ENCODE measurements at regions not wholly inside any gene's neighbourhood (a gene's known extent, or its start where the extent isn't known, plus 50 kb on each side); places are given as distances from the start of the nearest gene placed in this dataset.

DNA sequence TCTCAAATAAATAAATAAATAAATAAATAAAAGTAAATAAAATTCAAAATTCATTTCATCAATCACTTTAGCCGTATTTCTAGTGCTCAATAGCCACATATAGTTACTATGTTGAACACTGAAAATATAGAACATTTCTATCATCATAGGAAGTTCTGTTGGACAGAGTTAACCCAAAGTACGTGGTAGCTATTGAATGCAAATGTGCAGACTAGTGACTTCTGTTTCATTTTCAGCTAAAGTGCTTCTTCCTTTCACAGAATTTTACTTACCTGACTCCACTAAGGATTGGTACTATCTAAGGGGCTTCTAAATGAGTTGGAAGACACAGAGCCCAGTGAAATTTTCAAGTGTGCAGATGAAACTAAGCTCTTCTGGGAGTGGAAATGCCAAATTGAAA, 1208.3 kb downstream of the MAT2B start:
- WGBS, 2 experiments = 96 to 100% methylated on average over 1 to 2 of the region's 2 CpGs
- no peaks in the 10 kb centered on the region for H3K36me3 ChIP-seq (ENCODE audit: control insufficient read depth, insufficient read depth, low read length)
- no peak overlapping the region for H3K27ac ChIP-seq (ENCODE audit: insufficient read depth, low read depth, low read length, poor library complexity, severe bottlenecking)
- H3K4me3 ChIP-seq (ENCODE audit: insufficient read depth, low read depth, low read length) = no peak overlapping the region
- H3K4me1 ChIP-seq (ENCODE audit: control insufficient read depth, insufficient read depth, low read length) = no peaks in the 10 kb centered on the region
- no peaks in the 10 kb centered on the region for H3K27me3 ChIP-seq (ENCODE audit: control insufficient read depth, insufficient read depth, low read length, poor library complexity, severe bottlenecking)
- H3K9me3 ChIP-seq (ENCODE audit: control insufficient read depth, low read length) = no peaks in the 10 kb centered on the region

DNA sequence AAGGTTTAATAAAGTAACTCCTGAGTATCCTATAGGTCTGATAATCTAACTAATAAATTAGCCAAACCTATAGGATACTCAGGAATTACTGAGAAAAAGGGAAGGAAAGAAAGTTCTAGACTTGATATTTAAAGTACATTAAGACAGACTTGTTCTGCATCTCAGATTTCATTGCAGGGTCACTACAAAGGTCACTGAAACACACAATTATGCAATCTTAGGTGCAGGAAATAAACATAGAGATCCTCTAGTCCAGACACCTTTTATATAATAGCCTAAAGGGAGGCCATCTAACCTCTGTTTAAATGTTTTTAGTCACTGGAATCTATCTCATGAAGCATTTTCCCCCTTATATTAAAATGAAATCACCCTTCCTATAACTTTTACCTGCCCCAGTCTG, 1215.7 kb downstream of the MAT2B start:
- H3K36me3 ChIP-seq (ENCODE audit: control insufficient read depth, insufficient read depth, low read length) = no peaks in the 10 kb centered on the region
- H3K4me1 ChIP-seq (ENCODE audit: control insufficient read depth, insufficient read depth, low read length) = no peaks in the 10 kb centered on the region
- no peak overlapping the region for H3K27ac ChIP-seq (ENCODE audit: insufficient read depth, low read depth, low read length, poor library complexity, severe bottlenecking)
- H3K27me3 ChIP-seq (ENCODE audit: control insufficient read depth, insufficient read depth, low read length, poor library complexity, severe bottlenecking) = no peaks in the 10 kb centered on the region
- no peaks in the 10 kb centered on the region for H3K9me3 ChIP-seq (ENCODE audit: control insufficient read depth, low read length)
- H3K4me3 ChIP-seq (ENCODE audit: insufficient read depth, low read depth, low read length) = no peak overlapping the region

DNA sequence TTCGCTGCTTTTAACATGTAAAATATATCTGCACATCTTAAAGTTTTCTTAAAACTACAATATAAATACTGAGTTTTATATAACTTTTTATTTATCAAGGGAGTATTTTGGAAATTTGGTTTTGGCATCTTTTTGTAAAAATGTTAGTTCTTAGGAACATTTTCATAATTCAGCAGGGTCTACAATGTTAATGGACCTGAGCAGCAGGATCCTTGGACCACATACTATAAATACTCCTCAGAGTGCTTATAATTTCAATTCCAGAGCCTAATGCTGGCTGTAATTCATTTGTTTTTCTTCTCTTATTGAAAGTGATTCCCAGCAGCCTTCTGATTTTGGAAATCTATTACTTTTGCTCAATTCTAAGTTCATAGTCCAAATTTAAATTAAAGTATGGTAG, 1216.2 kb downstream of the MAT2B start:
- no CpG with 5 or more reads among the region's 1 CpG for WGBS, 2 experiments
- Histone ChIP-seq H3K4me3 (ENCODE audit: insufficient read depth, low read depth, low read length) (no peak overlapping the region), H3K27ac (ENCODE audit: insufficient read depth, low read depth, low read length, poor library complexity, severe bottlenecking) (no peak overlapping the region), H3K4me1 (ENCODE audit: control insufficient read depth, insufficient read depth, low read length) (no peaks in the 10 kb centered on the region), H3K27me3 (ENCODE audit: control insufficient read depth, insufficient read depth, low read length, poor library complexity, severe bottlenecking) (no peaks in the 10 kb centered on the region), H3K36me3 (ENCODE audit: control insufficient read depth, insufficient read depth, low read length) (no peaks in the 10 kb centered on the region), H3K9me3 (ENCODE audit: control insufficient read depth, low read length) (no peaks in the 10 kb centered on the region)

DNA sequence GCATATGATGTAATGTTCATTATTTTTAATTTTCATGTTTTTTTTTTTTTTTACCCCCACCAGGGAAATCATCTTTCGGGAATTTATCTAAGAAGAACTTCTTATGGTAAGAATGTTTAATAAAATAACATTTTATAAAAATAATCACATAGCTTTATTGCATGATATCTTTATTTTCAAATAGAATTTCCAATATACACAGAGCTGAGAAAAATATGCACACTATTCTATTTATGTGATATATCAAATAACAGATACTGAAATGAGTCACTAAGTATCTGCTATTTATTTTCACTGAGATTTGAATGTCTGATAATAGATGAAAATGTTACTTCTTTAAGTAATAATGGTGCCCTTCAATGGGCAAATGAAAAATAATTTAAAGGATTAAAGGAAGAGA, 1217.3 kb downstream of the MAT2B start:
- Histone ChIP-seq H3K27ac (ENCODE audit: insufficient read depth, low read depth, low read length, poor library complexity, severe bottlenecking) (no peak overlapping the region), H3K27me3 (ENCODE audit: control insufficient read depth, insufficient read depth, low read length, poor library complexity, severe bottlenecking) (no peaks in the 10 kb centered on the region)
- WGBS, 2 experiments = no CpG with 5 or more reads among the region's 1 CpG

DNA sequence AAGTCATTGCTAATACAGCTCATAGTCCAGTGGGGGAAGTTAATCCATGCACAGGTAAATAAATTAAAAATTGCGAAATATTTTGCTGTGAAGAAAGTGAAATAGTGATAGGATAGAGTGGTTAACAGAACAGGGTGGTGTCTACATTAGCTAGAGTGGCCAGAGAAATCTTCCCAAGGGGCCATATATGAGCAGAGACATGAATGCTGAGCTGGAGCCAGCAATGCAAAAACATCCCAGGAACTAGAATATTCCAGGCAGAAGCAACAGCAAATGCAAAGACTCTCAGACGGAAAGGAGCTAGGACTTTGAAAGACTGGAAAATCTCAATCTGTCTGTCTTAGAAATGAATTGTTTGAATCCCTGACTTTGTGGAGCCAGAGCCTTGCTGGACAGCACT, 1221.6 kb downstream of the MAT2B start:
- WGBS, 2 experiments = 96 to 98% methylated on average over 2 of the region's 2 CpGs
- no peaks in the 10 kb centered on the region for H3K36me3 ChIP-seq (ENCODE audit: control insufficient read depth, insufficient read depth, low read length)
- no peak overlapping the region for H3K4me3 ChIP-seq (ENCODE audit: insufficient read depth, low read depth, low read length)
- H3K27me3 ChIP-seq (ENCODE audit: control insufficient read depth, insufficient read depth, low read length, poor library complexity, severe bottlenecking) = no peaks in the 10 kb centered on the region
- no peaks in the 10 kb centered on the region for H3K4me1 ChIP-seq (ENCODE audit: control insufficient read depth, insufficient read depth, low read length)
- no peak overlapping the region for H3K27ac ChIP-seq (ENCODE audit: insufficient read depth, low read depth, low read length, poor library complexity, severe bottlenecking)
- no peaks in the 10 kb centered on the region for H3K9me3 ChIP-seq (ENCODE audit: control insufficient read depth, low read length)

More for the DNA sequence above, 1217.3 kb downstream of the MAT2B start:
- H3K36me3 ChIP-seq (ENCODE audit: control insufficient read depth, insufficient read depth, low read length) = no peaks in the 10 kb centered on the region
- H3K4me3 ChIP-seq (ENCODE audit: insufficient read depth, low read depth, low read length) = no peak overlapping the region
- no peaks in the 10 kb centered on the region for H3K9me3 ChIP-seq (ENCODE audit: control insufficient read depth, low read length)
- H3K4me1 ChIP-seq (ENCODE audit: control insufficient read depth, insufficient read depth, low read length) = no peaks in the 10 kb centered on the region

DNA sequence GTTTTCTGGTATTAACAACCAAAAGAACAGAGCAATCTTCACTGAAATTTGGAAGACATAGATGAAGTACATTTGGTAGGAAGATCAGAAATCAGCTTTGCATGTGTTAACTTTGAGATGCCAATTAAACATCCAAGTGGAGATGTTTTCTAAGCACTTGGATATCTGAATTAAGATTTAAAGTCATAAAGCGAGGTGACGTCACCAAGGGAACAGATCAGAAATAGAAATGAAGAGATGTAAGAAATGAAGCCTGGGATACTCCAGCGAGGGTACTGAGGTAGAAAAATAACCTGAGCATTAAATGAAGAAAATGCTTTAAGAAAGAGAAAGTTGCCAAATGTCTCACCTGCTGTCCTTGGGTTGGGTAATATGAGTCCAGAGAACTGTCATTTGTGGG, 1223.3 kb downstream of the MAT2B start:
- no peaks in the 10 kb centered on the region for H3K36me3 ChIP-seq (ENCODE audit: control insufficient read depth, insufficient read depth, low read length)
- H3K27ac ChIP-seq (ENCODE audit: insufficient read depth, low read depth, low read length, poor library complexity, severe bottlenecking) = no peak overlapping the region
- no peaks in the 10 kb centered on the region for H3K4me1 ChIP-seq (ENCODE audit: control insufficient read depth, insufficient read depth, low read length)
- no peaks in the 10 kb centered on the region for H3K9me3 ChIP-seq (ENCODE audit: control insufficient read depth, low read length)
- H3K4me3 ChIP-seq (ENCODE audit: insufficient read depth, low read depth, low read length) = no peak overlapping the region
- H3K27me3 ChIP-seq (ENCODE audit: control insufficient read depth, insufficient read depth, low read length, poor library complexity, severe bottlenecking) = no peaks in the 10 kb centered on the region
- WGBS, 2 experiments = 94 to 95% methylated on average over 3 of the region's 3 CpGs

DNA sequence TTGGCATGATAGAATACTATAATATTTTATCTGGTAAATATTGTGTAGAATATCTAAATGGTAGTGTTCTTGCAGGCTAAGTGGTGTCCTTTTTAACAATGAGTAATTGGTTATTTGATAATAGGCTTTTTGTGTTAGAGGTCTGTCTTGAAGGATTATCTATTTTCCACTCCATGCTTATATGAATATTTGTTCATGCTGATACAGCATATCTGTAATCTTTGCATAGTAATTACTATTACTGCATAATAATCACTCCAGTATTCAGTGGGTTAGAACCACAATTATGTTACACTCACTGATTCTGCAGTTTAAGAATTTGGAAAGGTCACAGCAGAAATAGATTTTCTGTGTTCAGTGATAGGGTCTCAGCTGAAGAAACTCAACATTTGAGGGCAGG, 1229.9 kb downstream of the MAT2B start:
- H3K27ac ChIP-seq (ENCODE audit: insufficient read depth, low read depth, low read length, poor library complexity, severe bottlenecking) = no peak overlapping the region
- H3K9me3 ChIP-seq (ENCODE audit: control insufficient read depth, low read length) = no peaks in the 10 kb centered on the region
- no peak overlapping the region for H3K4me3 ChIP-seq (ENCODE audit: insufficient read depth, low read depth, low read length)
- no peaks in the 10 kb centered on the region for H3K27me3 ChIP-seq (ENCODE audit: control insufficient read depth, insufficient read depth, low read length, poor library complexity, severe bottlenecking)
- H3K36me3 ChIP-seq (ENCODE audit: control insufficient read depth, insufficient read depth, low read length) = no peaks in the 10 kb centered on the region
- no peaks in the 10 kb centered on the region for H3K4me1 ChIP-seq (ENCODE audit: control insufficient read depth, insufficient read depth, low read length)

DNA sequence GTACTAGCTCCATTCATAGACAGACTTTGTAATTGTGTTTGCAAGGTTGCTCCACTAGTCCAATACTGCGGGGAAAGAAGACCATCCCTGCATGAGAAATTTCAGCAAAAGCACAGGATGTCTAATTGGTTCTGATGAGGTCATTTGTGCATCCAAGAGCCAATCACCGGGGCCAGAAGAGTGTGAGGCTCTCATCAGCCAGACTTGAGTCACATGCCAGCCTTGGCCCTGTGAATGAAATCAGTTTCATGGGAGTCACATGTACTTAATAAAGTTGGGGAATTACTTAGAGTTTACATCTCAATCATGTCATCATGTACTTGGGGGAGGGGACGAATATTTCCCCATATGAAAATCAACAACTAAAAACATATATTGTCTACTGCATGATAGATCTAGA, 1236.0 kb downstream of the MAT2B start:
- no peaks in the 10 kb centered on the region for H3K36me3 ChIP-seq (ENCODE audit: control insufficient read depth, insufficient read depth, low read length)
- H3K9me3 ChIP-seq (ENCODE audit: control insufficient read depth, low read length) = no peaks in the 10 kb centered on the region
- no peak overlapping the region for H3K27ac ChIP-seq (ENCODE audit: insufficient read depth, low read depth, low read length, poor library complexity, severe bottlenecking)
- 88 to 97% methylated on average over 2 of the region's 3 CpGs for WGBS, 2 experiments
- no peaks in the 10 kb centered on the region for H3K4me1 ChIP-seq (ENCODE audit: control insufficient read depth, insufficient read depth, low read length)
- no peak overlapping the region for H3K4me3 ChIP-seq (ENCODE audit: insufficient read depth, low read depth, low read length)
- H3K27me3 ChIP-seq (ENCODE audit: control insufficient read depth, insufficient read depth, low read length, poor library complexity, severe bottlenecking) = no peaks in the 10 kb centered on the region

DNA sequence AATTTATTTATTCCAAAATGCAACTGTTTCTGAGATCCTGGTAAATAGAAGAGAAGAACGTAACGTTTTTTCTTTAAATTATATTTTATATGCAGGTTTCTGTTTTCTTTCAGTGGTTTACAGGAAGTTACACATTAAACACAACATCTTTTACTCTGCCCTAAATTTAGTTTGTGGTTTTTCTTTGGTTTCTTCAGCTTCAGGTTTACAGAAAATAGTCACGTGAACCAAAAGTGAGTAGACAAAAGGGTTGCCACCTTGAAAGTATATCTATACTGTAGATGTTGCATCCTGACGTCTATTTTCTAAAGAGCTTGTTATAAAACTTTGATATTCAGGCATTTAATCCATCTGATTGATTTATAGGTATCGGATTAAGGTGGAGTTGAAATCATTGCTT, 1236.6 kb downstream of the MAT2B start:
- H3K27me3 ChIP-seq (ENCODE audit: control insufficient read depth, insufficient read depth, low read length, poor library complexity, severe bottlenecking) = no peaks in the 10 kb centered on the region

DNA sequence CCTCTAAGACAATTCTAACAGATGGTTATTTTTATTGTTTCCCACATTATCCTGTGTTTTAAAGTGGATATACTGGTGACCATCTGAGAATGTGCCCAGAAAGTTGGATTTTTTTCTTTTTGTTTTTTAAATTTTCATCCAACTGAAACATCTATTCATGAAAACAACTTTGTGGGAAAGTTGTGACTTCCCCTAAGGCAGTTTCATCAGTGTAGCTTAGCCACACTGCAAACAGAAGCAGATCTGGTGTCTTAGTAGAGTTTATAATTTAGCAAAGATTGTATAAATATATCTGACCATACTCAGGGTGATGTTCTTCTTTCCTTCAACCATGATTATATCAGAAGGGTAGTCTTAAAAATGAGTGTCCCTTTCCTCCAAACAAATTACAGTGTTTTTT, 1241.3 kb downstream of the MAT2B start:
- Histone ChIP-seq H3K36me3 (ENCODE audit: control insufficient read depth, insufficient read depth, low read length) (no peaks in the 10 kb centered on the region), H3K4me1 (ENCODE audit: control insufficient read depth, insufficient read depth, low read length) (no peaks in the 10 kb centered on the region), H3K27me3 (ENCODE audit: control insufficient read depth, insufficient read depth, low read length, poor library complexity, severe bottlenecking) (no peaks in the 10 kb centered on the region), H3K9me3 (ENCODE audit: control insufficient read depth, low read length) (no peaks in the 10 kb centered on the region), H3K4me3 (ENCODE audit: insufficient read depth, low read depth, low read length) (no peak overlapping the region), H3K27ac (ENCODE audit: insufficient read depth, low read depth, low read length, poor library complexity, severe bottlenecking) (no peak overlapping the region)

More for the DNA sequence above, 1236.6 kb downstream of the MAT2B start:
- no peak overlapping the region for H3K27ac ChIP-seq (ENCODE audit: insufficient read depth, low read depth, low read length, poor library complexity, severe bottlenecking)
- H3K4me1 ChIP-seq (ENCODE audit: control insufficient read depth, insufficient read depth, low read length) = no peaks in the 10 kb centered on the region
- H3K4me3 ChIP-seq (ENCODE audit: insufficient read depth, low read depth, low read length) = no peak overlapping the region
- no peaks in the 10 kb centered on the region for H3K9me3 ChIP-seq (ENCODE audit: control insufficient read depth, low read length)
- no peaks in the 10 kb centered on the region for H3K36me3 ChIP-seq (ENCODE audit: control insufficient read depth, insufficient read depth, low read length)
- 89 to 95% methylated on average over 3 of the region's 5 CpGs for WGBS, 2 experiments

DNA sequence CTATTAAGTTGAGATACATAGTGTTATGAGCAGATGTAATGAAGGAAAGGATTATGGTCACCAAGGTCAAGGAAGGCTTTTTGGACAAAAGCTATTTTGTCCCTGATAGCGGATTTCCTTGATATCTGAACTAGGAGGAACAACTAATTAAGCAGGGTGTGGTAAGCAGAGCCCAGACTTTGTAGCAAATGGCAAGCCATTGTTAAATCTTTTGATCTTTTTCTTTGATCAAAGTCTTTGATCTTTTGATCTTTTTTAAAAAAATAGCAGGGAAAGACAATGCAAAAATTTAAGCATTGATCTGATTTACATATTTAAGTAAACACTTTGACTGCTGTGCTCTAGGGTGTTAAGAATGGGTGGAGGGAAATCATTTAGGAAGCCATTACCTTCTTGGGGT, 1242.0 kb downstream of the MAT2B start:
- no peaks in the 10 kb centered on the region for H3K9me3 ChIP-seq (ENCODE audit: control insufficient read depth, low read length)
- no peaks in the 10 kb centered on the region for H3K27me3 ChIP-seq (ENCODE audit: control insufficient read depth, insufficient read depth, low read length, poor library complexity, severe bottlenecking)
- H3K36me3 ChIP-seq (ENCODE audit: control insufficient read depth, insufficient read depth, low read length) = no peaks in the 10 kb centered on the region
- 97 to 100% methylated on average over 1 of the region's 1 CpG for WGBS, 2 experiments
- no peaks in the 10 kb centered on the region for H3K4me1 ChIP-seq (ENCODE audit: control insufficient read depth, insufficient read depth, low read length)
- no peak overlapping the region for H3K27ac ChIP-seq (ENCODE audit: insufficient read depth, low read depth, low read length, poor library complexity, severe bottlenecking)
- H3K4me3 ChIP-seq (ENCODE audit: insufficient read depth, low read depth, low read length) = no peak overlapping the region

All from ectodermal cell (in vitro differentiated cells).